HG02870 (cell line): ENCODE measurements at regions not wholly inside any gene's neighbourhood (a gene's known extent, or its start where the extent isn't known, plus 50 kb on each side); places are given as distances from the start of the nearest gene placed in this dataset.

ENCODE experiments used
- ATAC-seq: cut with Tn5 transposase; IDR thresholded peaks from one replicate; pipeline ENCODE4 v1.9.1; 2021; ENCODE audit warnings: mild to moderate bottlenecking, moderate library complexity; ENCODE audit not compliant: unreplicated experiment

- ATAC-seq: no peak
These were observed 341.9 kb downstream of the RAB28 start for GRCh38 chr4:13142191-13142590.

- ATAC-seq: no peak
These were observed 346.8 kb downstream of the RAB28 start for GRCh38 chr4:13137390-13137789.

- ATAC-seq: no peak
These were observed 350.4 kb downstream of the RAB28 start for GRCh38 chr4:13133700-13134099.

- ATAC-seq: no peak
These were observed 353.3 kb downstream of the RAB28 start for GRCh38 chr4:13130848-13131247.

GRCh38 chr4:13129095-13129494, 355.0 kb downstream of the RAB28 start:
- ATAC-seq: no peak

GRCh38 chr4:13126976-13127910, 356.9 kb downstream of the RAB28 start:
- no peak for ATAC-seq

- no peak for ATAC-seq
These were observed 365.5 kb downstream of the RAB28 start for GRCh38 chr4:13118633-13119032.

GRCh38 chr4:13117185-13117584, 367.0 kb downstream of the RAB28 start:
- no peak for ATAC-seq

- no peak for ATAC-seq
These were observed 372.1 kb downstream of the RAB28 start for GRCh38 chr4:13112030-13112429.

GRCh38 chr4:13109536-13109935, 374.6 kb downstream of the RAB28 start:
- no peak for ATAC-seq

GRCh38 chr4:13108096-13108495, 376.0 kb downstream of the RAB28 start:
- no peak for ATAC-seq

GRCh38 chr4:13103382-13104015, 380.6 kb downstream of the RAB28 start:
- peak; percentile 65 for ATAC-seq

GRCh38 chr4:13102092-13102742, 381.9 kb downstream of the RAB28 start:
- ATAC-seq: no peak

GRCh38 chr4:13097971-13098370, 386.2 kb downstream of the RAB28 start:
- ATAC-seq: no peak

GRCh38 chr4:13095722-13096121, 388.4 kb downstream of the RAB28 start:
- ATAC-seq: no peak

GRCh38 chr4:13093170-13093569, 391.0 kb downstream of the RAB28 start:
- no peak for ATAC-seq

GRCh38 chr4:13092702-13093101, 391.4 kb downstream of the RAB28 start:
- ATAC-seq: no peak

GRCh38 chr4:13089659-13089998, 394.5 kb downstream of the RAB28 start:
- no peak for ATAC-seq

GRCh38 chr4:13088726-13089658, 395.1 kb downstream of the RAB28 start:
- no peak for ATAC-seq

- no peak for ATAC-seq
These were observed 397.1 kb downstream of the RAB28 start for GRCh38 chr4:13087041-13087440.

GRCh38 chr4:13084210-13084609, 399.9 kb downstream of the RAB28 start:
- no peak for ATAC-seq
